ENCODE measurements at regions not wholly inside any gene's neighbourhood (a gene's known extent, or its start where the extent isn't known, plus 50 kb on each side); places are given as distances from the start of the nearest gene placed in this dataset.

DNA sequence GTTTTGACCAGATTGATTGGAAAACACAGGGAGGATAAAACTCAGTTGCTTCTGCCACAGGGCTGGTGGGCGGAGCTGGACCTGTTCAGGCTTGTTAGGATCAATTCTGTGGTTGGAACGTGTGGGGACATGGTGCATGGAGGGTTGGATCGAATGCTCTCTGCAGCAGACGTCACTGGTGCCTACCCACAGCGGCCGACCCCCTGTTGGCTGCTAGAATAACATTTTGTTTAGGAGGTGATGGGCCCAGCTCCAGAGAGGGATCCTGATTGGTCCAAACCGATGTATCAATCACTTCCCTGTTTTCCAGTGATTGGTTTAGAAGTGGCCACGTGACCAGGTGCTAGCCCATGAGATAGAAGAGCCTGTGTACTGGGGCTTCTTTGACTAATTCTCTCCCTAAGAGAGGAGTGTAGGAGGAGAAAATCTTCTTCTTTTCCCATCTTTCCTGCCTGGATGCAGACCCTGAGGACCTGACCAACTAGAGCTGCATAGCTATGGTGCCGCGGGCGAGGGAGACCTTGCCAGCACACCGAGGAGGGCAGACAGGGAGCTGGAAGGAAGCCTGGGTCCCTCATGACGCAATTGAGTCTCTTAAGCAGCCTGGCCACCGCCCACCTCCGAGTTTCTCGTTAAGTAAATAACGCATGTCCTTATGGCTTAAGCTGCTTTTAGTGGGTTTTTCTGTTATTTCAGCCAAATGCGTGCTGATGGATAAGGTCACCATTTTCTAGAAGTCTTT, 163.5 kb downstream of the AACS start:
- Mint-ChIP-seq H3K4me3 (no peak overlapping the region), H3K27me3 (ENCODE audit: low read depth) (no peaks in the 10 kb centered on the region), H3K36me3 (peaks cover 35% of the 10 kb centered on the region), H3K4me1 (peaks cover 16% of the 10 kb centered on the region), H3K27ac (no peak overlapping the region; the same call in 1 of the 2 replicates), H3K9me3 (peaks cover 12% of the 10 kb centered on the region)
- ATAC-seq (peak; percentile 91), DNase-seq (ENCODE audit: low spot score) (peak; percentile 26)
- ChIA-PET CTCF (interaction anchor here (1.0 to 3.9 kb wide), 3 partner anchors 8 to 45 kb away, joined by 3 to 26 read pairs (median 4); no protein-coding TSS in a partner anchor), POLR2A (no interaction called here)
- TF ChIP-seq FOXK1 (CRISPR knock-in tag; IDR thresholded peaks at IDR 0.05): no peak
- peak; percentile 67 for TF ChIP-seq NFYB (CRISPR knock-in tag; conservative IDR thresholded peaks at IDR 0.05; ENCODE audit: low read depth)
- no peak for TF ChIP-seq TP53 (CRISPR knock-in tag; IDR thresholded peaks at IDR 0.05)
- no peak for TF ChIP-seq IRF2 (CRISPR knock-in tag; IDR thresholded peaks at IDR 0.05; ENCODE audit: borderline replicate concordance, low read depth)
- TF ChIP-seq PRRX2 (CRISPR knock-in tag; IDR thresholded peaks at IDR 0.05): no peak
- no peak for TF ChIP-seq GTF2I (CRISPR knock-in tag; conservative IDR thresholded peaks at IDR 0.05)
- TF ChIP-seq, protein P1, sequence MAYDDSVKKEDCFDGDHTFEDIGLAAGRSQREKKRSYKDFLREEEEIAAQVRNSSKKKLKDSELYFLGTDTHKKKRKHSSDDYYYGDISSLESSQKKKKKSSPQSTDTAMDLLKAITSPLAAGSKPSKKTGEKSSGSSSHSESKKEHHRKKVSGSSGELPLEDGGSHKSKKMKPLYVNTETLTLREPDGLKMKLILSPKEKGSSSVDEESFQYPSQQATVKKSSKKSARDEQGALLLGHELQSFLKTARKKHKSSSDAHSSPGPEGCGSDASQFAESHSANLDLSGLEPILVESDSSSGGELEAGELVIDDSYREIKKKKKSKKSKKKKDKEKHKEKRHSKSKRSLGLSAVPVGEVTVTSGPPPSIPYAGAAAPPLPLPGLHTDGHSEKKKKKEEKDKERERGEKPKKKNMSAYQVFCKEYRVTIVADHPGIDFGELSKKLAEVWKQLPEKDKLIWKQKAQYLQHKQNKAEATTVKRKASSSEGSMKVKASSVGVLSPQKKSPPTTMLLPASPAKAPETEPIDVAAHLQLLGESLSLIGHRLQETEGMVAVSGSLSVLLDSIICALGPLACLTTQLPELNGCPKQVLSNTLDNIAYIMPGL (CRISPR knock-in tag; IDR thresholded peaks at IDR 0.05): no peak
- TF ChIP-seq NFE2L1 (CRISPR knock-in tag; IDR thresholded peaks at IDR 0.05): no peak
- TF ChIP-seq NR2C2 (CRISPR knock-in tag; IDR thresholded peaks at IDR 0.05): no peak
- TF ChIP-seq, protein P2, sequence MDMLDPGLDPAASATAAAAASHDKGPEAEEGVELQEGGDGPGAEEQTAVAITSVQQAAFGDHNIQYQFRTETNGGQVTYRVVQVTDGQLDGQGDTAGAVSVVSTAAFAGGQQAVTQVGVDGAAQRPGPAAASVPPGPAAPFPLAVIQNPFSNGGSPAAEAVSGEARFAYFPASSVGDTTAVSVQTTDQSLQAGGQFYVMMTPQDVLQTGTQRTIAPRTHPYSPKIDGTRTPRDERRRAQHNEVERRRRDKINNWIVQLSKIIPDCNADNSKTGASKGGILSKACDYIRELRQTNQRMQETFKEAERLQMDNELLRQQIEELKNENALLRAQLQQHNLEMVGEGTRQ (CRISPR knock-in tag; IDR thresholded peaks at IDR 0.05): peak; percentile 86
- no peak for TF ChIP-seq ZNF121 (CRISPR knock-in tag; IDR thresholded peaks at IDR 0.05)
- TF ChIP-seq TEAD4 (CRISPR knock-in tag; IDR thresholded peaks at IDR 0.05): no peak
- no peak for TF ChIP-seq ZNF232 (CRISPR knock-in tag; IDR thresholded peaks at IDR 0.05)
- TF ChIP-seq TEAD1 (CRISPR knock-in tag; IDR thresholded peaks at IDR 0.05): no peak
- TF ChIP-seq ATF1 (CRISPR knock-in tag; IDR thresholded peaks at IDR 0.05): no peak
- TF ChIP-seq ELF4 (CRISPR knock-in tag; IDR thresholded peaks at IDR 0.05; ENCODE audit: low read depth): no peak
- TF ChIP-seq, protein P3, sequence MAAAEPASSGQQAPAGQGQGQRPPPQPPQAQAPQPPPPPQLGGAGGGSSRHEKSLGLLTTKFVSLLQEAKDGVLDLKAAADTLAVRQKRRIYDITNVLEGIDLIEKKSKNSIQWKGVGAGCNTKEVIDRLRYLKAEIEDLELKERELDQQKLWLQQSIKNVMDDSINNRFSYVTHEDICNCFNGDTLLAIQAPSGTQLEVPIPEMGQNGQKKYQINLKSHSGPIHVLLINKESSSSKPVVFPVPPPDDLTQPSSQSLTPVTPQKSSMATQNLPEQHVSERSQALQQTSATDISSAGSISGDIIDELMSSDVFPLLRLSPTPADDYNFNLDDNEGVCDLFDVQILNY (CRISPR knock-in tag; IDR thresholded peaks at IDR 0.05): no peak
- TF ChIP-seq, protein P4, sequence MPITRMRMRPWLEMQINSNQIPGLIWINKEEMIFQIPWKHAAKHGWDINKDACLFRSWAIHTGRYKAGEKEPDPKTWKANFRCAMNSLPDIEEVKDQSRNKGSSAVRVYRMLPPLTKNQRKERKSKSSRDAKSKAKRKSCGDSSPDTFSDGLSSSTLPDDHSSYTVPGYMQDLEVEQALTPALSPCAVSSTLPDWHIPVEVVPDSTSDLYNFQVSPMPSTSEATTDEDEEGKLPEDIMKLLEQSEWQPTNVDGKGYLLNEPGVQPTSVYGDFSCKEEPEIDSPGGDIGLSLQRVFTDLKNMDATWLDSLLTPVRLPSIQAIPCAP (CRISPR knock-in tag; IDR thresholded peaks at IDR 0.05): no peak
- no peak for TF ChIP-seq ETV6 (CRISPR knock-in tag; IDR thresholded peaks at IDR 0.05)
- TF ChIP-seq, protein P5, sequence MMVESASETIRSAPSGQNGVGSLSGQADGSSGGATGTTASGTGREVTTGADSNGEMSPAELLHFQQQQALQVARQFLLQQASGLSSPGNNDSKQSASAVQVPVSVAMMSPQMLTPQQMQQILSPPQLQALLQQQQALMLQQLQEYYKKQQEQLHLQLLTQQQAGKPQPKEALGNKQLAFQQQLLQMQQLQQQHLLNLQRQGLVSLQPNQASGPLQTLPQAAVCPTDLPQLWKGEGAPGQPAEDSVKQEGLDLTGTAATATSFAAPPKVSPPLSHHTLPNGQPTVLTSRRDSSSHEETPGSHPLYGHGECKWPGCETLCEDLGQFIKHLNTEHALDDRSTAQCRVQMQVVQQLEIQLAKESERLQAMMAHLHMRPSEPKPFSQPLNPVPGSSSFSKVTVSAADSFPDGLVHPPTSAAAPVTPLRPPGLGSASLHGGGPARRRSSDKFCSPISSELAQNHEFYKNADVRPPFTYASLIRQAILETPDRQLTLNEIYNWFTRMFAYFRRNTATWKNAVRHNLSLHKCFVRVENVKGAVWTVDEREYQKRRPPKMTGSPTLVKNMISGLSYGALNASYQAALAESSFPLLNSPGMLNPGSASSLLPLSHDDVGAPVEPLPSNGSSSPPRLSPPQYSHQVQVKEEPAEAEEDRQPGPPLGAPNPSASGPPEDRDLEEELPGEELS (CRISPR knock-in tag; IDR thresholded peaks at IDR 0.05): no peak
- TF ChIP-seq, protein P6, sequence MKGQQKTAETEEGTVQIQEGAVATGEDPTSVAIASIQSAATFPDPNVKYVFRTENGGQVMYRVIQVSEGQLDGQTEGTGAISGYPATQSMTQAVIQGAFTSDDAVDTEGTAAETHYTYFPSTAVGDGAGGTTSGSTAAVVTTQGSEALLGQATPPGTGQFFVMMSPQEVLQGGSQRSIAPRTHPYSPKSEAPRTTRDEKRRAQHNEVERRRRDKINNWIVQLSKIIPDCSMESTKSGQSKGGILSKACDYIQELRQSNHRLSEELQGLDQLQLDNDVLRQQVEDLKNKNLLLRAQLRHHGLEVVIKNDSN (CRISPR knock-in tag; IDR thresholded peaks at IDR 0.05): peak; percentile 82
